GM13977 (cell line): ENCODE measurements at regions not wholly inside any gene's neighbourhood (a gene's known extent, or its start where the extent isn't known, plus 50 kb on each side); places are given as distances from the start of the nearest gene placed in this dataset.

ENCODE experiments used
- DNase-seq: peaks from one replicate; pipeline ENCODE4 v3.0.0; 2012; ENCODE audit warnings: low spot score
- in situ Hi-C: fragments of 300-500 bp; cut with MboI; formaldehyde crosslinking; loops from one replicate; pipeline ENCODE4 v1.12.0; 2022; ENCODE audit warnings: low sequenced_read_pairs, low pct_unique_long_range_greater_than_20kb, mixed read lengths, inconsistent platforms; ENCODE audit not compliant: unreplicated experiment
- TF ChIP-seq, protein P1 (sequence below): IDR thresholded peaks from 2 replicates; pipeline ENCODE4 v1.5.1; 2012; ENCODE audit warnings: mild to moderate bottlenecking, control low read depth; ENCODE audit not compliant: insufficient read depth; ENCODE audit errors: extremely low read depth, missing control alignments

- DNase-seq: no peak
- TF ChIP-seq, protein P1, sequence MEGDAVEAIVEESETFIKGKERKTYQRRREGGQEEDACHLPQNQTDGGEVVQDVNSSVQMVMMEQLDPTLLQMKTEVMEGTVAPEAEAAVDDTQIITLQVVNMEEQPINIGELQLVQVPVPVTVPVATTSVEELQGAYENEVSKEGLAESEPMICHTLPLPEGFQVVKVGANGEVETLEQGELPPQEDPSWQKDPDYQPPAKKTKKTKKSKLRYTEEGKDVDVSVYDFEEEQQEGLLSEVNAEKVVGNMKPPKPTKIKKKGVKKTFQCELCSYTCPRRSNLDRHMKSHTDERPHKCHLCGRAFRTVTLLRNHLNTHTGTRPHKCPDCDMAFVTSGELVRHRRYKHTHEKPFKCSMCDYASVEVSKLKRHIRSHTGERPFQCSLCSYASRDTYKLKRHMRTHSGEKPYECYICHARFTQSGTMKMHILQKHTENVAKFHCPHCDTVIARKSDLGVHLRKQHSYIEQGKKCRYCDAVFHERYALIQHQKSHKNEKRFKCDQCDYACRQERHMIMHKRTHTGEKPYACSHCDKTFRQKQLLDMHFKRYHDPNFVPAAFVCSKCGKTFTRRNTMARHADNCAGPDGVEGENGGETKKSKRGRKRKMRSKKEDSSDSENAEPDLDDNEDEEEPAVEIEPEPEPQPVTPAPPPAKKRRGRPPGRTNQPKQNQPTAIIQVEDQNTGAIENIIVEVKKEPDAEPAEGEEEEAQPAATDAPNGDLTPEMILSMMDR: no peak
- in situ Hi-C loops: no loop called here
Observed at GRCh38 chr3:35529337-35529736, 110.0 kb upstream of the ARPP21 start.

DNA sequence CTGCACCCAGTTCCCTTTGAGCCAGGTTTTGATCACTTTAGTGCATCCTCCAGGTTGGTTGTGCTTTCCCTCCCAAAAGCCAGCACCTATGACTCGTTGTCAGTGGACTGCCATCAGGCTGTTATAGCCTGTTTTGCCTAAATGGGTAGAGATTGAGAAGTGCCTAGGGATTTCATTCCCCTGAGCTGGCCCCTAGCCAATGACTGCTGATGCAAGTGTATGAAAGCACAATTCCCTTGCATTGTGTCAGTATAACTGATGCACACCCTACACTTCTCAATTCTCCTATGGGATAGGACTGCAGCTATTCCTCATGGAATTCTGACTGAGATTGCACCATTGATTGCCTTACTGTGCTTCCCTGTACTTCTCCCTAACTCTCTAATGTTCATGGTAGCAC, 102.1 kb upstream of the ARPP21 start:
- DNase-seq: no peak
- TF ChIP-seq, protein P1: no peak
- in situ Hi-C loops: no loop called here

- no peak for DNase-seq
- TF ChIP-seq, protein P1: no peak
- in situ Hi-C loops: no loop called here
Observed at GRCh38 chr3:35544976-35545375, 94.3 kb upstream of the ARPP21 start.

- TF ChIP-seq, protein P1: no peak
- in situ Hi-C loops: no loop called here
- DNase-seq: no peak
Observed at GRCh38 chr3:35549690-35550089, 89.6 kb upstream of the ARPP21 start.

GRCh38 chr3:35562141-35562540, 77.2 kb upstream of the ARPP21 start:
- in situ Hi-C loops: no loop called here
- no peak for DNase-seq
- TF ChIP-seq, protein P1: no peak

DNA sequence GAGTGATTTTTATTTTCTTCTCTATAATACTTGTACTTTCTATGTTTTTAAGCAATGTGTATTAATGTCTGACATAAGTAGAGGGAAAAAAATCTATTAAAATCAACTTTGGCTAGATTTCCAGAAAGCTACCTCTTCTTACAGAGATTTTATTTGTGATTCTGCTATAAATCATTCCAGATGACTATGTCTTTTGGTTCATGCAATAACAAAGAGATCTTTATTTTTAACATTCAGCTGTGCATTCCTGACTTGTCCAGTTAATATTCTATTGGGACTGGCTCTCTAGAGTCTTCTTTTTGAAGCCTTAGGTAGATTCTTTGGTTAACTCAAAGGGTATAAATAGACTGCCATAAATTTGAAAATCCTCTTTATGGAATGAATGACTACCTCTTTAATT, 74.3 kb upstream of the ARPP21 start:
- in situ Hi-C loops: no loop called here
- TF ChIP-seq, protein P1: no peak
- DNase-seq: no peak
